GM21528 (cell line): ENCODE measurements at regions not wholly inside any gene's neighbourhood (a gene's known extent, or its start where the extent isn't known, plus 50 kb on each side); places are given as distances from the start of the nearest gene placed in this dataset.
"Not testable (repeated sequence)": the region's sequence is repeated elsewhere in the genome, so short reads cannot be mapped to it uniquely, and the experiment has no call there.

Experiments
- ATAC-seq: cut with Tn5 transposase; IDR thresholded peaks from one replicate; pipeline ENCODE4 v1.9.1; 2021; ENCODE audit warnings: mild to moderate bottlenecking, moderate library complexity; ENCODE audit not compliant: unreplicated experiment, low FRiP score

GRCh38 chr2:8238521-8239230 lies 443.2 kb upstream of the ID2 start:
- no peak for ATAC-seq

GRCh38 chr2:8239531-8240088 lies 442.2 kb upstream of the ID2 start:
- no peak for ATAC-seq

GRCh38 chr2:8241317-8241716 lies 440.5 kb upstream of the ID2 start:
- no peak for ATAC-seq

- ATAC-seq, result no peak
Measured at GRCh38 chr2:8242739-8243138, 439.1 kb upstream of the ID2 start.

GRCh38 chr2:8243748-8244400 lies 438.0 kb upstream of the ID2 start:
- ATAC-seq, result no peak

- ATAC-seq, result no peak
Measured at GRCh38 chr2:8244639-8245038, 437.2 kb upstream of the ID2 start.

GRCh38 chr2:8246137-8246536 lies 435.7 kb upstream of the ID2 start:
- ATAC-seq, result no peak

GRCh38 chr2:8247905-8248622 lies 433.8 kb upstream of the ID2 start:
- no peak for ATAC-seq

- ATAC-seq, result no peak
Measured at GRCh38 chr2:8248623-8248957, 433.3 kb upstream of the ID2 start.

GRCh38 chr2:8249141-8249540 lies 432.7 kb upstream of the ID2 start:
- no peak for ATAC-seq

GRCh38 chr2:8249769-8250168 lies 432.1 kb upstream of the ID2 start:
- ATAC-seq, result no peak

- ATAC-seq, result not testable (repeated sequence)
Measured at GRCh38 chr2:8250290-8250689, 431.6 kb upstream of the ID2 start.

GRCh38 chr2:8251291-8251690 lies 430.6 kb upstream of the ID2 start:
- ATAC-seq, result no peak

GRCh38 chr2:8251856-8252255 lies 430.0 kb upstream of the ID2 start:
- ATAC-seq, result no peak

- peak; percentile 84 for ATAC-seq
Measured at GRCh38 chr2:8252997-8253694, 428.7 kb upstream of the ID2 start.

GRCh38 chr2:8253781-8254180 lies 428.1 kb upstream of the ID2 start:
- ATAC-seq, result no peak

- not testable (repeated sequence) for ATAC-seq
Measured at GRCh38 chr2:8254214-8254613, 427.6 kb upstream of the ID2 start.

GRCh38 chr2:8254791-8255447 lies 426.9 kb upstream of the ID2 start:
- ATAC-seq, result no peak

- no peak for ATAC-seq
Measured at GRCh38 chr2:8255448-8255800, 426.4 kb upstream of the ID2 start.

- no peak for ATAC-seq
Measured at GRCh38 chr2:8256905-8257304, 425.0 kb upstream of the ID2 start.
